Activated T-helper 2 cell treated with anti-CD3 and anti-CD28 coated beads, Interferon-gamma antibody, Interleukin-2, Interleukin-4, amounts not matched to agents 10 μg/mL and 5 μg/mL and 100 μg/mL, durations not matched to agents 14 hours and 24 hours and 36 hours (primary cell): ENCODE measurements at regions not wholly inside any gene's neighbourhood (a gene's known extent, or its start where the extent isn't known, plus 50 kb on each side); places are given as distances from the start of the nearest gene placed in this dataset.
"Not testable (repeated sequence)": the region's sequence is repeated elsewhere in the genome, so short reads cannot be mapped to it uniquely, and the experiment has no call there.

Source experiments
- DNase-seq: peaks from one replicate; pipeline ENCODE4 v3.0.0; 2021; ENCODE audit warnings: low spot score
- H3K27ac Mint-ChIP-seq: one replicate; pipeline ENCODE4 v1.8.0; 2021; ENCODE audit warnings: mixed read lengths
- H3K27me3 Mint-ChIP-seq: one replicate; pipeline ENCODE4 v1.8.0; 2021; ENCODE audit warnings: low read depth, mixed read lengths
- H3K36me3 Mint-ChIP-seq: one replicate; pipeline ENCODE4 v1.8.0; 2021; ENCODE audit warnings: low read depth, mixed read lengths
- H3K4me1 Mint-ChIP-seq: one replicate; pipeline ENCODE4 v1.8.0; 2021; ENCODE audit warnings: low read depth, mixed read lengths
- H3K4me3 Mint-ChIP-seq: one replicate; pipeline ENCODE4 v1.8.0; 2021; ENCODE audit warnings: low read depth, mild to moderate bottlenecking, moderate library complexity, mixed read lengths
- H3K9me3 Mint-ChIP-seq: one replicate; pipeline ENCODE4 v1.8.0; 2021; ENCODE audit warnings: mixed read lengths
- intact Hi-C: fragments of 100-400 bp; cut with micrococcal nuclease; formaldehyde crosslinking; loops from one replicate; pipeline ENCODE4 v1.15.1; 2023

DNA sequence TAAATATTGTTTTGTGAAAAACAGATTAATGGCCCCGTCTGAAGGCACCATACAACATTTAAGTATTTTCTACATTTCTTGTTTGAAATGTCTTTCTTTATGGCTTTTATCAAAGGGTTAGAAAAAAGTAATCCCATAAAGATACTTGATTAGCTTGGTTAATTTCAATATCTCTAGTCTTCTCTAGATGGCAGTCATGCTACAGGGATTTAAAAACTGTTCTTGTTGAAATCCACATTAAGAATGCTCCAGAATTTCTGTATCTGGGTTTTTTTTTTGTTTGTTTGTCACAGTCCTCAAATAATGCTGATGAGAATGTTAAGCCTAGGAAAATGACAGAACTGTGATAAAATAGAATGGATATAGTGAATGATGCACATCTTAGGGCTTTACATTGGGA, 109.0 kb upstream of the AADAT start:
- H3K9me3 Mint-ChIP-seq, result peaks cover 10% of the 10 kb centered on the region
- H3K4me1 Mint-ChIP-seq, result no peaks in the 10 kb centered on the region
- no peak for DNase-seq
- intact Hi-C loops, result no loop called here
- H3K36me3 Mint-ChIP-seq, result no peaks in the 10 kb centered on the region
- no peaks in the 10 kb centered on the region for H3K27me3 Mint-ChIP-seq
- no peak overlapping the region for H3K27ac Mint-ChIP-seq
- no peak overlapping the region for H3K4me3 Mint-ChIP-seq

DNA sequence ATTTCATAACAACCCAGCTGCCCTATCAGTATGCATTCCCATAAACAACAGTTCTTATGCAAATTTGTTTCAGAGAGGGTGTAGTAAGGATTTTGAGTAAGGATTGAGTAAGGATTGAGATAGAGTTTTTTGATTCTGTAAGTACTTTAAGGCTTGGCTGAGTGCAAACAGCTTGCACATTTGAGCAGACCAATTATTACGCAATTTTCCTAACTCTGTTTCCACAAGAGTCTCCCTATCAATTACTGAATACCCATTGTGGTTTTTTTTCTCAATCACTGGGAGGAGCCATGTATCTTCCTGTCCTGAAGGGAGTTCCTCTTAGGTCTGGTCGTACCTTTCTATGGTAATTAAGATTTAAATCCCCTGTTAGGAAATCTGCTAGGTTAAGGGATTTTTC, 105.0 kb upstream of the AADAT start:
- H3K27ac Mint-ChIP-seq, H3K27me3 Mint-ChIP-seq, H3K9me3 Mint-ChIP-seq, DNase-seq, intact Hi-C loops, H3K4me3 Mint-ChIP-seq, H3K4me1 Mint-ChIP-seq, H3K36me3 Mint-ChIP-seq: not testable (repeated sequence)

DNA sequence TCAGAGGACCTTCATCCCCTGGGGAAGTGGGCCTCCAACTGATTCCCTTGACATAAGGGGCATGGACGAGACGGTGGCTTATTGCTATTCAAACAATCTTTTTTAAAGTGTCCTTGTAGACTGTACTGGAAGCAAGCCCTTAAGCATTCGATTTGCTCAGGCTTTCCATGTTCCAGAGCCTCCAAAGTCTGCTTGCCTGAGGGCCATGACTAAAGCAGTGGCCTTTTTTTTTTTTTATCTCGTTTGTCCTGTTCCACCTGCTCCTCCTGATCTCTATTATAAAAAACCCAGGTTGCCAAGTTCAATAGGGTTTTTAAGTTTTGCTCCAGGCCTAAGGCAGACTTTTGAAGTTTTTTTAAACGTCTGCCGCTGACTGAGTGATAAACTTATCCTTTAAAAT, 103.7 kb upstream of the AADAT start:
- no peak for DNase-seq
- Mint-ChIP-seq H3K36me3 (no peaks in the 10 kb centered on the region), H3K4me3 (no peak overlapping the region), H3K9me3 (no peaks in the 10 kb centered on the region), H3K4me1 (no peaks in the 10 kb centered on the region), H3K27me3 (no peaks in the 10 kb centered on the region), H3K27ac (no peak overlapping the region)
- intact Hi-C loops, result no loop called here

DNA sequence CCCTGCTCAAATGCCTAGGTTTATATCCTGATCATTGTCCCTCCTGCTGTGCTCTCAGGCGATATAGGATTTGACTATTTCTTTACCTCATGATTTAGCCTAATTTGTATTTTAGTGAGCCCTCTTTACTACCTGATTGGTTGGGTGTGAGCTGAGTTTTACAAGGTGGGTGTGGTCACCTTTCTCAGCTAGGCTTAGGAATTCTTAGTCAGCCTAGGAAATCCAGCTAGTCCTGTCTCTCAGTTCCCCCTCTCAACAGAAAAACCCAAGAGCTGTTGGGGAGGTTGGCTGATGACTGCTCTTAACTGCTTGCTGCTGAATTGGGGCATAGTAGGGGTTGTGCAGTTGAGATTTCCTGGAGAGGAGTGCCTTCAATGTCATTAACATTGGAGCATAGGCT, 100.5 kb upstream of the AADAT start:
- Mint-ChIP-seq H3K27ac (no peak overlapping the region), H3K4me1 (no peaks in the 10 kb centered on the region), H3K27me3 (no peaks in the 10 kb centered on the region), H3K4me3 (no peak overlapping the region), H3K9me3 (no peaks in the 10 kb centered on the region), H3K36me3 (no peaks in the 10 kb centered on the region)
- intact Hi-C loops, result no loop called here
- no peak for DNase-seq

DNA sequence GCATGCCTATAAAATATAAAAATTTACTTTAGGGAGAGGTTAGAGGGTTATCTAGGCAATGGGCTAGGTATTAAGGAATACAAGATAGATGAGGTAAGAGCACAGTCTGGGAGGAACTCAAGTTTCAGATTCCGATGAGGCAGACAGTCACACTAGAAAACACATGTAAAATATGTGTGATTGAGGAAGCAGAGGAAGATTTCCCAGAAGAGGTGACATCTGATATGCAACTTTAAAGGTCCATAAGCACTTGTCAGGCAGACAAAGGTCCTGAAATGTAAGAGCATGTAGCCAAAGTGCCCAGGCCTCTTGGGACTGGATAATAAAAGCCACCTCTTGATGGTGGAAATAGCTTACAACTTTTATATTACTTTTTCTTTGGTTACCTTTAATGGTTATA, 81.1 kb upstream of the AADAT start:
- no peaks in the 10 kb centered on the region for H3K4me1 Mint-ChIP-seq
- no peak overlapping the region for H3K4me3 Mint-ChIP-seq
- DNase-seq, result no peak
- intact Hi-C loops, result no loop called here
- H3K9me3 Mint-ChIP-seq, result no peaks in the 10 kb centered on the region
- no peaks in the 10 kb centered on the region for H3K27me3 Mint-ChIP-seq
- no peak overlapping the region for H3K27ac Mint-ChIP-seq
- H3K36me3 Mint-ChIP-seq, result no peaks in the 10 kb centered on the region

DNA sequence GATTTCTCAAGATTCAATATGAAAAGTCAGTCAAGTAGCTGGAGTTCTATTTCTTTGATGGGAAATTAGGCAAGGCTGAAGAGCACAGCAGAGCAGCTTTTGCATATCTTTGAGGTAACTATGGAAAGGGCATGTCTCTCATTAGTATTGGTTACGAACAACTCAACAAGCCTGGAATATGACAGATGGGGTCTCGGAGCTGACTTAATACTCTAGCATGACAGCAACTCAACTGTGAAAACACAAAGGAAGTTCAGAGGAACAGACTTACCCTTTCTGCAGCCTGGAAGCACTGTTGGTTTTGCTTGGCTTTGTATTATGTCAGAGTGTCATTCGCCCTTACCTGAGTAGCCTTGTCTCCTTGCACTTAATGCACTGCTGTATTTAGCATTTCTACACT, 79.9 kb upstream of the AADAT start:
- no peaks in the 10 kb centered on the region for H3K27me3 Mint-ChIP-seq
- H3K4me1 Mint-ChIP-seq, result no peaks in the 10 kb centered on the region

DNA sequence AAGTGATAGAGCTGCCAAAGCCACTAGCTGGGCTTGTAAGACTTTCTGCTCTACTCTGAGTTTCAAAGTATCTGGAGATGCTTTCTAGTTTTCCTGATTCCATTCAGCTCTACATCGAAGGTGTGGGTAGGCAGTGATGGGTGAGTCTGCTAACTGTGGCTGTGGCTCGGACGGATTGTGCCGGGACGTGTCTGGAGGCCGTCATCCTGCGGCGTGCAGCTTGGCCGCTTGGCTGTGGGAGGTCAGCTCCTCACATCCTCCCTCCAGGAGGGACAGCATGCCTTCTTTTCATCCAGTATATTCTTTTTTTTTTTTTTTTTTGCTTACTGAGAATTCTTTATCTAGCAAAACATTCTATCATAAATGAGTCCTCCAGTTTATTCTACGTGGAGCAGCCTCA, 77.9 kb upstream of the AADAT start:
- Mint-ChIP-seq H3K27me3 (no peaks in the 10 kb centered on the region), H3K4me1 (no peaks in the 10 kb centered on the region), H3K4me3 (no peak overlapping the region), H3K27ac (no peak overlapping the region), H3K36me3 (no peaks in the 10 kb centered on the region), H3K9me3 (no peaks in the 10 kb centered on the region)
- no peak for DNase-seq
- intact Hi-C loops, result no loop called here

More for the DNA sequence above, 79.9 kb upstream of the AADAT start:
- Mint-ChIP-seq H3K9me3 (no peaks in the 10 kb centered on the region), H3K4me3 (no peak overlapping the region), H3K27ac (no peak overlapping the region), H3K36me3 (no peaks in the 10 kb centered on the region)
- DNase-seq, result no peak
- intact Hi-C loops, result no loop called here

DNA sequence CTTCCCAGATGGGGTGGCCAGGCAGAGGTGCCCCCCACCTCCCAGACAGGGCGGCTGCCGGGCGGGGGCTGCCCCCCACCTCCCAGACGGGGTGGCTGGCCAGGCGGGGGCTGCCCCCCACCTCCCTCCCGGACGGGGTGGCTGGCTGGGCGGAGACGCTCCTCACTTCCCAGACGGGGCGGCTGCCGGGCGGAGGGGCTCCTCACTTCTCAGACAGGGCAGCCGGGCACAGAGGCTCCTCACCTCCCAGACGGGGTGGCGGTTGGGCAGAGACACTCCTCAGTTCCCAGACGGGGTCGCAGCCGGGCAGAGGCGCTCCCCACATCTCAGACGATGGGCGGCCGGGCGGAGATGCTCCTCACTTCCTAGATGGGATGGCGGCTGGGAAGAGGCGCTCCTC, 76.4 kb upstream of the AADAT start:
- H3K27me3 Mint-ChIP-seq, H3K9me3 Mint-ChIP-seq, H3K4me3 Mint-ChIP-seq, H3K4me1 Mint-ChIP-seq, H3K36me3 Mint-ChIP-seq, DNase-seq, H3K27ac Mint-ChIP-seq, intact Hi-C loops: not testable (repeated sequence)

DNA sequence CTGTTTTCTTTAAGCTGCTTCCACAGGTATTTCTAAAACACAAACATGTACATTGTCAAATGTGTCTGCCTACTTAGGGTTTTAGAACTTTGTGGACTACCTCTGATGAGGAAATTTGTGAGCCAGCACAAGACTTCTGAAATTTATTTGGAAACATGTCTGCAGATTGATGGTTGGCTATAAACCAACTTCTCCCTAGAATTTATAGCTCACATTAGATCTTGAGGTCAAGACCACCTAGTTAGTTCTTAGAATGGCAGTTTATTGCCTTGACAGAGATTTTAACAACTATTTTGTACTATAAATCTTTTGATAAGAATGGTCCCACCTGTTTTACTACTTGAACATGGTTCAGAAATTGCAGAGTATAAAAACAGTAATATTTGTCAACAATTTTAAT, 72.7 kb upstream of the AADAT start:
- H3K4me1 Mint-ChIP-seq, result no peaks in the 10 kb centered on the region
- no peaks in the 10 kb centered on the region for H3K36me3 Mint-ChIP-seq
- H3K9me3 Mint-ChIP-seq, result no peaks in the 10 kb centered on the region
- H3K27me3 Mint-ChIP-seq, result no peaks in the 10 kb centered on the region
- no peak for DNase-seq
- intact Hi-C loops, result no loop called here
- H3K27ac Mint-ChIP-seq, result no peak overlapping the region
- no peak overlapping the region for H3K4me3 Mint-ChIP-seq

DNA sequence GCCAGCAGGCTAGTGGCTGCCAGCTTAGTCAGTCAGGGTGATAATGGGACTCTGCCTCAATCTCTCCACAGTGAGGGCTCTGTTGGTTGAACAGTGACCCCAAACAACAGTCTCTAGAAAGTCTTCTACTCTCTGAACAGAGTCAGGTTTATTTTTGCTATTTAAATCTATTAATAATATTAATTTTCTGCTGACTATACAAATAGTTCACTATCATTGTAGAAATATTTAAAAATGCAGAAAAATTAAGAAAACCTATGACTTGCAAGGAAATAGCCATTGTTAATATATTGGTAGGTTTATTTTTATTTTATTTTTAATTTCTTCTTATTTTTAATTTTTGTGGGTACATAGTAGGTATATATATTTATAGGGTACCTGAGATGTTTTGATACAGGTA, 67.9 kb upstream of the AADAT start:
- Mint-ChIP-seq H3K36me3 (no peaks in the 10 kb centered on the region), H3K27ac (no peak overlapping the region), H3K4me3 (no peak overlapping the region), H3K27me3 (no peaks in the 10 kb centered on the region), H3K4me1 (no peaks in the 10 kb centered on the region), H3K9me3 (no peaks in the 10 kb centered on the region)
- intact Hi-C loops, result no loop called here
- no peak for DNase-seq

DNA sequence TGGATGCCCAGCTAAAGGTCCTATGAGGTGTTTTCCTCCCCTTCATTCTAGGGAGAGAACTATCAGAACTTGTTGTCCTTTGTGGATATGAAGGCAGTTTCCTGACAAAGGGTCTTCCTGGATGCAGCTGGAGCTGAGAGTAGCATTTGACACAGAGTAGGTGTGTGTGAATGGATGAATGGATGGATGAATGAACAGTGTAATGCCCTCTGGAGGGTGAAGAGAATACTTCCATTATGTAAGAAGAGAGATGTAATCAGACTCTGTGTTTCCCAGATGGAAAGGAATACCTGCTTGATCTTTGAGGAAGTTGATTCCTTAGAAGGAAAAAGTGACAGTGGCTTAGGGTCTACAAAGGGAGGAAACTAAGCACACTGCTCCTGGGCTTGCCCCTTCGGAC, 55.4 kb upstream of the AADAT start:
- DNase-seq, result no peak
- no peak overlapping the region for H3K27ac Mint-ChIP-seq
- no peaks in the 10 kb centered on the region for H3K36me3 Mint-ChIP-seq
- H3K4me3 Mint-ChIP-seq, result no peak overlapping the region
- intact Hi-C loops, result no loop called here
- H3K4me1 Mint-ChIP-seq, result no peaks in the 10 kb centered on the region
- no peaks in the 10 kb centered on the region for H3K9me3 Mint-ChIP-seq
- no peaks in the 10 kb centered on the region for H3K27me3 Mint-ChIP-seq

DNA sequence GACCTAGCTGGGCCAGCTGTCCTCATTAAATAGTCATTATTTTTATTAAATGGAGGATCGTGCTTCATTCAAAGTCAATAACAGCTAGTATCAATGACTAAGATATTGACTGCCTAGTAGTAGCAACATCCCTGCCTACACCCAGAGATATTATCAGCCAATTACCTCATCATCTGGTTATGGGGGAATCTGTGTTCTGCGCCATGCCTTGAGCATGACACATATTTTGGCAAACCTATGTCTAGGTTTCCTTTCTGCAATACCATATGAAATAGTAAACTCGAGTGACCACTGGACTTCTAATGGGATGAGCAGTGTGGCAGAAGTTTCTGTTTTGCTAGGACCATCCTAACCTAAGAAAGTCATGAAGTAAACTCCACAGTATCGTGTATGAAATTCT, 50.0 kb upstream of the AADAT start:
- no peaks in the 10 kb centered on the region for H3K9me3 Mint-ChIP-seq
- no peak overlapping the region for H3K4me3 Mint-ChIP-seq
- intact Hi-C loops, result loop anchor here (2.0 to 10.0 kb wide), 3 partner anchors 119 to 713 kb away; no protein-coding TSS in a partner anchor
- no peak overlapping the region for H3K27ac Mint-ChIP-seq
- H3K27me3 Mint-ChIP-seq, result no peaks in the 10 kb centered on the region
- no peaks in the 10 kb centered on the region for H3K36me3 Mint-ChIP-seq
- DNase-seq, result no peak
- no peaks in the 10 kb centered on the region for H3K4me1 Mint-ChIP-seq
